ENCODE measurements at regions not wholly inside any gene's neighbourhood (a gene's known extent, or its start where the extent isn't known, plus 50 kb on each side); places are given as distances from the start of the nearest gene placed in this dataset.

DNA sequence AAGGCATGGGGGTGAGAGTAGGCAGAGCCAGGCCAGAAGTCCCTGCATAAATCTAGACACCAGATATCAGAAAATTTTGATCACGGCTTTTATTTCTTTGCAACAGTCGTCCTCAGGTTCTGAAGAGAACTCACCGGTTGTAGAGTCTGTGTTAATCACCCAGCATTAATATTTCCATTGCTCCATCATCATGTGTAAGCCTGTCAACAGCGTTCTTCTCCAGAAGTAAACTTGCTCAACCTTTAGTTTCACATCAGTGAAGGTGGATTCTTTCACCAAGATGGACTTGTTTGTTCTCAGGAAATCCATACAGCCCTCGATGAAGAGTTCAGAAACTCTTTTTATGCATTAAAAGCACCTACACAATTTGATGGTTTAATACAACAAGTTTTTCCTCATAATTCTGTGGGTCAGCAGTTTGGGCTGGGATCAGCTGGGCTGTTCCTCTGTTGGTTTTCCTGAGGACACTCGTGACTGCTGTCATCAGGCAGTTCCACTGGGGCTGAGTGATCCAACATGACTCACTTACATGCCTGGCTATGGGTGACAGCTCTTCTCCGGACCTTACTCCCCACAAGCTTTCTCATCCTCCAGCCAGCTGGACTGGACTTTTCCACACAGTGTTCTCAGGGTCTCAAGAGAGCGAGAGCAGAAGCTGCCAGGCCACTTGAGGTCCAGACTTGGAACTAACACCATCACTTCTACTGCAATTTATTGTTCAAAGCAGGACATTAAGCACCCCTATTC is 303.4 kb downstream of the ZNF621 start:
- no peak for DNase-seq (ENCODE audit: extremely low spot score)
- ChIA-PET POLR2A (no interaction called here), CTCF (interaction anchor here (1.1 to 2.3 kb wide), 2 partner anchors 9 to 101 kb away, joined by 3 to 5 read pairs; no protein-coding TSS in a partner anchor)
- TF ChIP-seq, protein P1, sequence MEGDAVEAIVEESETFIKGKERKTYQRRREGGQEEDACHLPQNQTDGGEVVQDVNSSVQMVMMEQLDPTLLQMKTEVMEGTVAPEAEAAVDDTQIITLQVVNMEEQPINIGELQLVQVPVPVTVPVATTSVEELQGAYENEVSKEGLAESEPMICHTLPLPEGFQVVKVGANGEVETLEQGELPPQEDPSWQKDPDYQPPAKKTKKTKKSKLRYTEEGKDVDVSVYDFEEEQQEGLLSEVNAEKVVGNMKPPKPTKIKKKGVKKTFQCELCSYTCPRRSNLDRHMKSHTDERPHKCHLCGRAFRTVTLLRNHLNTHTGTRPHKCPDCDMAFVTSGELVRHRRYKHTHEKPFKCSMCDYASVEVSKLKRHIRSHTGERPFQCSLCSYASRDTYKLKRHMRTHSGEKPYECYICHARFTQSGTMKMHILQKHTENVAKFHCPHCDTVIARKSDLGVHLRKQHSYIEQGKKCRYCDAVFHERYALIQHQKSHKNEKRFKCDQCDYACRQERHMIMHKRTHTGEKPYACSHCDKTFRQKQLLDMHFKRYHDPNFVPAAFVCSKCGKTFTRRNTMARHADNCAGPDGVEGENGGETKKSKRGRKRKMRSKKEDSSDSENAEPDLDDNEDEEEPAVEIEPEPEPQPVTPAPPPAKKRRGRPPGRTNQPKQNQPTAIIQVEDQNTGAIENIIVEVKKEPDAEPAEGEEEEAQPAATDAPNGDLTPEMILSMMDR (IDR thresholded peaks at IDR 0.05; ENCODE audit: control extremely low read depth, extremely low read depth, low read depth, missing control alignments) = no peak

DNA sequence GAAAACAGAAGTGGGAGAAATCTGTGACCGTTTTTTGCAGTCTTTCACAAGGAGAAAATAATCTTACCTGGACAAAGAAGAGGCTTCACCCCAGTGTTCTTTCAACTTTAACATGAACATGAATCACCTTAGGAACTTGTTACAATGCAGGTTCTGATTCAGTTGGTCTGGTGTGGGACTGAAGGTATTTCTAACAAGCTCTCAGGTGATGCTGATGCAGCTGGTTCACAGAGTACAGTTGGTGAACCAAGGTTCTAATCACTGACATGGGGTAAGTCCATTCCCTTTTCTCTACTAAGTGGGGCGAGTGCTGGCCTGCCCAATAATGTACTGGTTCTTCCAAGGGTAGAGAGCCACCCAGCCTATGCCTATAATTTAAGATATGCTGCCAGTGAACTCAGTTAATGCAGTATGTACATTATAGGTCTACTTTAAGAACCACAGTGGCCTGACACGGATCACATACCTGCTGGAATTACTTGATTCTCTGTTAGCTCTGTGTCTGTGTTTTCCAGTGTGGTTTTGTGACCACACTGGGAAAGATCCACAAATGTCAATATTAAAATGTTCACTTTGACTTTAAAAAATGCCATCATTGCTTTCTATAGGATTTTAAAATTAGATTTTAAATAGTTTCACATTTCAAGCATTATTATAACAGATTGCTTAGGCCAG is 304.1 kb downstream of the ZNF621 start:
- no peak for DNase-seq (ENCODE audit: extremely low spot score)
- TF ChIP-seq, protein P1 (IDR thresholded peaks at IDR 0.05; ENCODE audit: control extremely low read depth, extremely low read depth, low read depth, missing control alignments) = no peak
- CTCF ChIA-PET = interaction anchor here (1.1 kb wide), 2 partner anchors 12 to 101 kb away, joined by 3 read pairs; no protein-coding TSS in a partner anchor
- POLR2A ChIA-PET = no interaction called here

DNA sequence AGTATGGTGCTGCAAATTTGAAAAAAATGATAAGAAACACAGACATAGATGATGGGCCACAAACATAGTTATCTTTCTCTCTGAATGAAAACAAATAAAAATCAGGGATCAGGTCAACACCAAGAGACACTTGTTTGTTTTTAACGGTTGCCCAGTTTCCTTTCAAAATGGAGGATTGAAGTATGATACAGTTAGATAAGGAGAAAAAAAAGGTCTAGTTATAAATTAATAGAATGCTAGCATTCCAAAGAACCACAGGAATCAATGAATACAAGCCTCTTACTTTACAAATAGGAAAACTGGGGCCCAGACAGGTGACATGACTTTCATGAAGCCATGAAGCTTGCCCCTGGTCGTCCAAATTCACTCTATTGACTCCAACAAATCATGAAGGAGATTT is 305.1 kb downstream of the ZNF621 start:
- POLR2A ChIA-PET = no interaction called here
- TF ChIP-seq, protein P1 (IDR thresholded peaks at IDR 0.05; ENCODE audit: control extremely low read depth, extremely low read depth, low read depth, missing control alignments) = no peak
- CTCF ChIA-PET = interaction anchor here (1.1 kb wide), 1 partner anchor 13 kb away, joined by 3 read pairs; no protein-coding TSS in a partner anchor

DNA sequence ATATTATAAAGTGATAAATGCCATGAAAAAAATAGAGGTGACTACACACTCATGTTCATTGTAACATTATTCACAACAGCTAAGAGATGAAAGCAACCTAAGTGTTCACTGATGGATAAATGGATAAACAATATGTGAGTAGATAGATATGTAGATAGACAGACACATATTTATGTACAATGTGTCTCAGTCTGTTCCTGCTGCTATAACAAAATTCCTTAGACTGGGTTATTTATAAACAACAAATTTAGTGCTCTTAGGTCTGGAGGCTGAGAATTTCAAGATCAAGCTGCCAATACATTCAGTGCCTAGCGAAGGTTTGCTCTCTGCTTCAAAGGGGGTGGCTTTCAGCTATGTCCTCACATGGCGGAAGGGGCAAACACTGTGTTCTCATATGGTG is 312.5 kb downstream of the ZNF621 start:
- no peak for DNase-seq (ENCODE audit: extremely low spot score)
- CTCF ChIA-PET = interaction anchor here (0.9 to 1.7 kb wide), 6 partner anchors 10 to 52 kb away, joined by 3 to 5 read pairs (median 3); no protein-coding TSS in a partner anchor
- TF ChIP-seq, protein P1 (IDR thresholded peaks at IDR 0.05; ENCODE audit: control extremely low read depth, extremely low read depth, low read depth, missing control alignments) = no peak
- POLR2A ChIA-PET = no interaction called here

More for the DNA sequence above, 305.1 kb downstream of the ZNF621 start:
- DNase-seq (ENCODE audit: extremely low spot score) = no peak

DNA sequence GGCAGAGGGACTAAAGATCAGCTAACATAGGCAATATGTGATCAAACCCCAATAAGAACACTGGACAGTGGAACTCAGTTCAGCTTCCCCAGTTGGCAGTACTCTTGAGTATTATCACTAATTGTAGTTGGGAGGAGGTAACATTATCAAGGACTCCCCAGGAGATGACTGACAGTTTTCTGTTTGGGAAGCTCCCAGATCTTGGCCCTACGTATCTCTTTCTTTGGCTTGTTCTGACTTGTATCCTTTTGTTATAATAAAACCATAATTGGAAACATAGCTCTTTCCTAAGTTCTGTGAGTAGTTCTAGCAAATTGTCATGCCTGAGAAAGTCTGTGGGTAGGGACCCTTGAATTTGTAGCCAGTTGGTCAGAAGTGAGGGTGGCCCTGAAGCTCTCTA is 316.4 kb downstream of the ZNF621 start:
- ChIA-PET CTCF (interaction anchor here (1.0 to 1.3 kb wide), 3 partner anchors 10 to 54 kb away, joined by 3 to 5 read pairs (median 3); no protein-coding TSS in a partner anchor), POLR2A (no interaction called here)
- DNase-seq (ENCODE audit: extremely low spot score) = no peak
- TF ChIP-seq, protein P1 (IDR thresholded peaks at IDR 0.05; ENCODE audit: control extremely low read depth, extremely low read depth, low read depth, missing control alignments) = no peak

DNA sequence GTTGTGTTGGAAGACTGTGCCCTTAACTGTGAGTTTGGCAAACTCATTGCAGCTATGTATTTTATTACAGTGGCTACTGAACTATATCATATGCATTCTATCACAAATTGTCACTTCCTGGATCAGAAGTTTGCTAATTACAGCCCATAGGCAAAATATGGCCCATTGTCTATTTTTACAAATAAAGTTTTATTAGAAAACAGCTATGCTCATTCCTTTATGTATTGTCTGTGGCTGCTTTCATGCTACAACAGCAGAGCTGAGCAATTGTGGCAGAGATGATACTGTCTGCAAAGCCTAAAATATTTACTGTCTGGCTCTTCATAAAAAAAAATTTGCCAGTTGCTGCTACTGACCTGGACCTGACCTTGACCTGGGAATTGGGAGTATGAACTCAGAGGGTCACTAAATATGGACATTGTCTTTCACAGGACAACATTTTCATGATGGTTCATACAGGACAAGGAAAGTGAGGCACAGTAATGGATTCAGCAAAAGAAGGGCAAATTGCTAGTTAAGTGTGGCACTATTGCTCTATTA is 316.9 kb downstream of the ZNF621 start:
- ChIA-PET CTCF (interaction anchor here (1.0 to 1.3 kb wide), 3 partner anchors 9 to 54 kb away, joined by 3 to 5 read pairs (median 3); no protein-coding TSS in a partner anchor), POLR2A (no interaction called here)
- TF ChIP-seq, protein P1 (IDR thresholded peaks at IDR 0.05; ENCODE audit: control extremely low read depth, extremely low read depth, low read depth, missing control alignments) = no peak
- no peak for DNase-seq (ENCODE audit: extremely low spot score)

All from GM10248 (cell line).